Neural progenitor cell (in vitro differentiated cells): ENCODE measurements at regions not wholly inside any gene's neighbourhood (a gene's known extent, or its start where the extent isn't known, plus 50 kb on each side); places are given as distances from the start of the nearest gene placed in this dataset.

Experiments used
- CTCF ChIP-seq: fragments of 200-600 bp; sonication (generic); IDR thresholded peaks from 2 replicates; pipeline ENCODE4 v1.5.1; 2017; ENCODE audit warnings: antibody characterized with exemption, mild to moderate bottlenecking
- EZH2phosphoT487 ChIP-seq: fragments of 200-600 bp; sonication (generic); IDR thresholded peaks from 2 replicates; pipeline ENCODE4 v1.6.1; 2017; ENCODE audit warnings: antibody characterized with exemption

DNA sequence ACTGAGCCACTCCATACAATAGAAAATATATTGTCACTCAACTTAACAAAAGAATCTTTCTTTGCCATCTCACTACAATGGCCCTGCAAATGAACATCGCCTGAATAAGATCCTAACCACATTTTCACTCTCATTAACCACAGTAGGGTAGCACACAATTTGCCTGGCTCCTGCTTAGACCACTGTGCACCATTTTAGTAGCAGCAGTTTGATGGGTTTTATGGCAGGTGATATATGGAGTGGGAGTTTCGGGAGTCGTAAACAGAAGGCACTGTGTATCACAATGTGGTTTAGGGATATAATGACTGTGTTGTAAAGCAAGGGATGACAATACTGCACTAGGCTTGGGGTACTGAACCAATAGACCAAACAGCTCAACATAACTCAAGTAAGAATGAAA, 617.4 kb downstream of the BCL11A start:
- TF ChIP-seq CTCF (no peak), EZH2phosphoT487 (no peak)
